DOHH2 (cell line): ENCODE measurements at regions not wholly inside any gene's neighbourhood (a gene's known extent, or its start where the extent isn't known, plus 50 kb on each side); places are given as distances from the start of the nearest gene placed in this dataset.

Source experiments
- H3F3A ChIP-seq: fragments of 200-600 bp; sonication (generic), shearing (Covaris generic); 2 replicates; pipeline ENCODE4 v1.6.0; 2016; ENCODE audit warnings: antibody characterized with exemption, mild to moderate bottlenecking; ENCODE audit not compliant: control insufficient read depth, insufficient read depth
- H3K27ac ChIP-seq: fragments of 200-600 bp; sonication (generic); 2 replicates; pipeline ENCODE4 v1.5.1; 2014; ENCODE audit warnings: low read depth, mild to moderate bottlenecking, low read length, moderate library complexity
- H3K27me3 ChIP-seq: fragments of 200-600 bp; sonication (generic); 2 replicates; pipeline ENCODE4 v1.6.1; 2014; ENCODE audit warnings: mild to moderate bottlenecking, low read length, mixed read lengths; ENCODE audit not compliant: control insufficient read depth
- H3K36me3 ChIP-seq: fragments of 200-600 bp; sonication (generic); 2 replicates; pipeline ENCODE4 v1.6.1; 2014; ENCODE audit warnings: mild to moderate bottlenecking, low read length, moderate library complexity, mixed read lengths; ENCODE audit not compliant: control insufficient read depth
- H3K4me1 ChIP-seq: fragments of 200-600 bp; sonication (generic); 2 replicates; pipeline ENCODE4 v1.6.1; 2014; ENCODE audit warnings: mild to moderate bottlenecking, low read length, mixed read lengths; ENCODE audit not compliant: control insufficient read depth
- H3K4me2 ChIP-seq: fragments of 200-600 bp; sonication (generic); 2 replicates; pipeline ENCODE4 v1.6.0; 2014; ENCODE audit warnings: mild to moderate bottlenecking, low read length, moderate library complexity
- H3K4me3 ChIP-seq: fragments of 200-600 bp; sonication (generic); 2 replicates; pipeline ENCODE4 v1.5.1; 2014; ENCODE audit warnings: mild to moderate bottlenecking, low read length, mixed read lengths
- H3K79me2 ChIP-seq: fragments of 200-600 bp; sonication (generic); 2 replicates; pipeline ENCODE4 v1.6.1; 2014; ENCODE audit warnings: mild to moderate bottlenecking, low read length, mixed read lengths; ENCODE audit not compliant: control insufficient read depth
- H3K9me2 ChIP-seq: fragments of 200-600 bp; sonication (generic); replicated peaks from 2 replicates; pipeline ENCODE4 v1.6.1; 2014; ENCODE audit warnings: mild to moderate bottlenecking, low read length, mixed read lengths; ENCODE audit not compliant: control insufficient read depth
- H3K9me3 ChIP-seq: fragments of 200-600 bp; sonication (generic); 2 replicates; pipeline ENCODE4 v1.6.1; 2014; ENCODE audit warnings: antibody characterized with exemption, low read length, mixed read lengths; ENCODE audit not compliant: control insufficient read depth, insufficient read depth
- H4K20me1 ChIP-seq: fragments of 200-600 bp; sonication (generic); 2 replicates; pipeline ENCODE4 v1.6.0; 2014; ENCODE audit warnings: low read depth, mild to moderate bottlenecking, antibody characterized with exemption, low read length, moderate library complexity; ENCODE audit not compliant: control insufficient read depth, insufficient read depth
- EZH2phosphoT487 ChIP-seq: fragments of 200-600 bp; sonication (generic); IDR thresholded peaks from 2 replicates; pipeline ENCODE4 v1.6.1; 2017; ENCODE audit warnings: borderline replicate concordance, mild to moderate bottlenecking, antibody characterized with exemption, low read length, moderate library complexity, mixed read lengths
- TF ChIP-seq, protein P1 (sequence below): fragments of 200-600 bp; sonication (generic); IDR thresholded peaks from one replicate; pipeline ENCODE4 v1.5.1; 2014; ENCODE audit warnings: antibody characterized with exemption, mild to moderate bottlenecking, low read depth, low read length; ENCODE audit not compliant: poor library complexity, severe bottlenecking

DNA sequence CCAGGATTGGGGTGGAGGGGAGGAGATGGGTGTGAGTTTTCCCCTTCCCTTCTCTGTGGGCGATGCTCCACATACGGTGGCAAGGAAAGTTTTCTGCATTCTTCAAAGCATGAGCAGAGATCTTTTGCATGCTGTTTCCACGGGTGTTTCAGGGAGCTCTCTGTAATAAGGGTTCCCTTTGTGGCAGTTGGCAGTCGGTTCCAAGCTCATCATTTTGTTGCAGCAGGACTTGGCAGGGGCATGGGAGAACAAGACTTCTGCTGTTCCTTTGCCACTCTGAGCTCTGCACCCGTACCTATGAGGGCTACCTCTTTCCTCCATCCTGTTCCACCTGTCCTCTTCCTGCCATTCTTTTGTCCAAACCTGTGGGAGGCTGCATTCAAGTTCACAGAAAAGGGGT lies 71.3 kb upstream of the SPRED2 start:
- Histone ChIP-seq H3K27me3 (peaks cover 12% of the 10 kb centered on the region), H3K27ac (no peak overlapping the region), H3K4me3 (no peak overlapping the region), H4K20me1 (no peaks in the 10 kb centered on the region), H3K4me2 (no peak overlapping the region), H3F3A (no peaks in the 10 kb centered on the region), H3K4me1 (peaks cover 4% of the 10 kb centered on the region; the same call in 1 of the 2 replicates), H3K9me2 (no peaks in the 10 kb centered on the region), H3K36me3 (no peaks in the 10 kb centered on the region), H3K79me2 (no peaks in the 10 kb centered on the region), H3K9me3 (no peaks in the 10 kb centered on the region)
- TF ChIP-seq, protein P1, sequence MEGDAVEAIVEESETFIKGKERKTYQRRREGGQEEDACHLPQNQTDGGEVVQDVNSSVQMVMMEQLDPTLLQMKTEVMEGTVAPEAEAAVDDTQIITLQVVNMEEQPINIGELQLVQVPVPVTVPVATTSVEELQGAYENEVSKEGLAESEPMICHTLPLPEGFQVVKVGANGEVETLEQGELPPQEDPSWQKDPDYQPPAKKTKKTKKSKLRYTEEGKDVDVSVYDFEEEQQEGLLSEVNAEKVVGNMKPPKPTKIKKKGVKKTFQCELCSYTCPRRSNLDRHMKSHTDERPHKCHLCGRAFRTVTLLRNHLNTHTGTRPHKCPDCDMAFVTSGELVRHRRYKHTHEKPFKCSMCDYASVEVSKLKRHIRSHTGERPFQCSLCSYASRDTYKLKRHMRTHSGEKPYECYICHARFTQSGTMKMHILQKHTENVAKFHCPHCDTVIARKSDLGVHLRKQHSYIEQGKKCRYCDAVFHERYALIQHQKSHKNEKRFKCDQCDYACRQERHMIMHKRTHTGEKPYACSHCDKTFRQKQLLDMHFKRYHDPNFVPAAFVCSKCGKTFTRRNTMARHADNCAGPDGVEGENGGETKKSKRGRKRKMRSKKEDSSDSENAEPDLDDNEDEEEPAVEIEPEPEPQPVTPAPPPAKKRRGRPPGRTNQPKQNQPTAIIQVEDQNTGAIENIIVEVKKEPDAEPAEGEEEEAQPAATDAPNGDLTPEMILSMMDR: no peak
- TF ChIP-seq EZH2phosphoT487: no peak

DNA sequence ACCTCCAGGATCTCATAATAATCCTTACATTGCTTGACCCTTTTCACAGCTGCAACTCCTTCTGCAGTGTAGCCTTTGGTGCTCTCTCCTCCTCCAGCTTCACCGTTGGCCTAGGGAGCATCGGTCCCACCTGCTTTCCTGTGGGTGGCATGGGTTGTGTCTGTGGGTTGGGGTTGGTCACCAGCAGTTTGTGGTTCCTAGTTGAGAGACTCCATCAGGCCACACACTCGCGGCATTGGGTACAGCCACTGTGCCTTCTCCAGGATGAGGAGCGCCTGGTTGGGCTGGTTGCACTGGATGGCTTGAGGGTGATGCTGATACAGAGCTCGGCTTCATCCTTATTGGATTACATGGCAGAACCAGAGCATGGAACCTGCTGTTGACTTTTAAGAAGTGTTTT lies 69.4 kb upstream of the SPRED2 start:
- Histone ChIP-seq H3K9me2 (no peaks in the 10 kb centered on the region), H3K4me1 (peaks cover 4% of the 10 kb centered on the region; the same call in 1 of the 2 replicates), H3K79me2 (no peaks in the 10 kb centered on the region), H3K36me3 (no peaks in the 10 kb centered on the region), H3K27me3 (peaks cover 12% of the 10 kb centered on the region), H4K20me1 (no peaks in the 10 kb centered on the region), H3K27ac (no peak overlapping the region), H3F3A (no peaks in the 10 kb centered on the region), H3K9me3 (no peaks in the 10 kb centered on the region), H3K4me3 (no peak overlapping the region), H3K4me2 (no peak overlapping the region)
- no peak for TF ChIP-seq EZH2phosphoT487
- TF ChIP-seq, protein P1: no peak

GRCh38 chr2:65501074-65501473 lies 68.7 kb upstream of the SPRED2 start:
- Histone ChIP-seq H4K20me1 (no peaks in the 10 kb centered on the region), H3K27ac (no peak overlapping the region), H3K27me3 (peaks cover 12% of the 10 kb centered on the region), H3K36me3 (no peaks in the 10 kb centered on the region), H3K9me2 (no peaks in the 10 kb centered on the region), H3K4me2 (no peak overlapping the region), H3K4me1 (peaks cover 4% of the 10 kb centered on the region; the same call in 1 of the 2 replicates), H3K9me3 (no peaks in the 10 kb centered on the region), H3K79me2 (no peaks in the 10 kb centered on the region), H3F3A (no peaks in the 10 kb centered on the region), H3K4me3 (no peak overlapping the region)
- TF ChIP-seq EZH2phosphoT487: no peak
- TF ChIP-seq, protein P1: no peak
